Urinary bladder (tissue), 3 donors: ENCODE measurements at regions not wholly inside any gene's neighbourhood (a gene's known extent, or its start where the extent isn't known, plus 50 kb on each side); places are given as distances from the start of the nearest gene placed in this dataset.

Source experiments
- DNase-seq: peaks from one replicate; pipeline ENCODE4 v3.0.0-alpha.2; 2015; ENCODE audit errors: extremely low spot score
- H3K27ac ChIP-seq: one replicate; pipeline ENCODE4 v1.5.1; 2013; ENCODE audit warnings: low read depth, mild to moderate bottlenecking, moderate library complexity
- H3K36me3 ChIP-seq: one replicate; pipeline ENCODE4 v1.6.1; 2013; ENCODE audit warnings: mild to moderate bottlenecking, moderate library complexity; ENCODE audit not compliant: insufficient read depth
- H3K4me1 ChIP-seq: one replicate; pipeline ENCODE4 v1.6.1; 2013; ENCODE audit warnings: mild to moderate bottlenecking, moderate library complexity; ENCODE audit not compliant: insufficient read depth
- H3K4me3 ChIP-seq: one replicate; pipeline ENCODE4 v1.5.1; 2013; ENCODE audit warnings: low read depth, low read length
- WGBS: extraction: QIAGEN DNeasy Blood & Tissue Kit; methylation state at CpG from one replicate; pipeline ENCODE4 v1.1.7; 2013; 5-methylcytosine and 5-hydroxymethylcytosine counted together
- donor health status: healthy with polysubstance abuse.
- donor health status: healthy.

DNA sequence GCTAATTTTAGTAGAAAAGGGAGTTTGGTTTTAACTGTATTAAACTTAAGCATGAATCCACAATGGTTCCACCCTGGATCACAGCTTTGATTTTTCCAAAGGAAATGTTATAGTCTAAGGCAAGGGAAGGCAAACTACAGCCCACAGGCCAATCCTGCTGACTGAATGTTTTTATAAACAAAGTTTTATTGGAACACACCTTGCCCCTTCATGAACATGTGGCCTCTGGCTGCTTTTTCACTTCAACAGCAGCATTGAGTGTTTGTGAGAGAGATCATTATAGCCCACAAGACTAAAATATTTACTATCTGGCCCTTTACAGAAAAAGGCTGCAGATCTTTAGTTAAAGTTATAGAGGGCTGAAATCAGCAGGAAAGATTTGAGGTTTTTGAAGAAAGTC lies 198.7 kb downstream of the IRS2 start:
- Histone ChIP-seq H3K4me1 (no peaks in the 10 kb centered on the region), H3K4me3 (no peak overlapping the region), H3K36me3 (no peaks in the 10 kb centered on the region), H3K27ac (no peak overlapping the region)
- DNase-seq = no peak

DNA sequence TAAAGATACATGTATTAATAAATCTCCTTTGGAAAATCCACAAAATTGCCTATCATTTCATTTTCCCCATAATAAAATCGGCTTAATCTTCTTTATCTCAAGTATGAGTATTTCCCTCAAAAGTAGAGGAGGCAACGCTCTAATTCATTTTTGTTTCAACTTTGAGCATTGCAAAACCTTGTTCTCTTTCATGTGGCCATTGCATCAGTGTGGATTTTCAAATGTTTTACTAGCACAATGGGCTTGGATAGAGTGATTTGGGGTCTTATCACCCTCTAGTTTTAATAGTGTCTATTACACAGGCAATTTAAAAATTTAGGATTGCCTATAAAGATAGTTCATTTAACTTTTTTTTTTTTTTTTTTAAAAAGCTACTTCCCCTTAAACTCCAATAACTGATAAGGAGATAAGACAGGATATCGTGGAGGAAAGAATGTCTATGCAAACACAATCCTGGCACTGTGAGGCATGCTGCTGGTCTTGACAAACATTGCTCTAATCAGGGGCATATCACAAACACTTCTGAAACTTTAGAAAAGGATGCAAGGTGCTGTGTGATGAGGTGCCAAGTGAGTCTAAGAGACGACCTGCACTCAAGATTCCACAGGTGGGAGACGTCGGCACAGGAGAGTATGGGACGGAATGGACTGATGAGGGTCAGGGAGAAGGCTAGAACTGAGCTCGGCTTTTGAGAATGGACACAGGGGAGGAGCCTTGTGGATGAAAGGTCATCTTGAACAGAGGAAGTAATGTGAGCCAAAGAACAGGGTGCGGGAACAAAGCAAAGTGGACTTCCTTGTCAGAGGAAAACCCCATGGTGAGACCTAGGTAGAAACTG lies 199.7 kb downstream of the IRS2 start:
- no peak overlapping the region for H3K4me3 ChIP-seq
- WGBS = 56% methylated on average over 9 of the region's 9 CpGs
- H3K4me1 ChIP-seq = no peaks in the 10 kb centered on the region

DNA sequence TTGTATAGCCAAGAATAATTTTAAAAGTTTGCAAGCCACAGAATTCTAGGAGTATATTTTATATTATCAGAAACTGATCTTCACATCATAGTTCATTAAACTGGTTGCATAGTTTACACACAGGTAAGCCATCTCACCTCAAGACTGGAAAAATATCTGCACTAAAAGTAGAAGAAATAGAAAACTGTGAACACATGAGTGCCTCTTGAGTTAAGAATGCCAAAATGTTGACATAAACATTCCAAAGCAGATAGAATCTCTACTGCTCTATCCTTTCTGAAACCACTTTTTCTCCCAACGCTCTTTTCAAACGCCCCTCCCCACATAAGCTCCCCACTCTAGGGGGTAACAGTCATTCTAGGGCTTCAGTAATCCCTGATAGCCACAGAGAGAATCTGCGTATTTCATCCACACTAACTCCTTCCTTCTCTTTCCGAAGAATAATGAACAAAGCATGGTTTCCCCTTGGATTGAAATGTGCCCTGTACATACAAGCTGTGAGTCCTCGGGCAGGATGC lies 201.5 kb downstream of the IRS2 start:
- Histone ChIP-seq H3K27ac (no peak overlapping the region), H3K36me3 (no peaks in the 10 kb centered on the region), H3K4me3 (no peak overlapping the region), H3K4me1 (no peaks in the 10 kb centered on the region)
- DNase-seq = no peak
- WGBS = 44% methylated on average over 5 of the region's 5 CpGs

More for the DNA sequence above, 199.7 kb downstream of the IRS2 start:
- H3K27ac ChIP-seq = no peak overlapping the region
- DNase-seq = no peak
- H3K36me3 ChIP-seq = no peaks in the 10 kb centered on the region

- no peaks in the 10 kb centered on the region for H3K4me1 ChIP-seq
- no peak overlapping the region for H3K4me3 ChIP-seq
- no peak overlapping the region for H3K27ac ChIP-seq
- no peak for DNase-seq
- WGBS = 88% methylated on average over 2 of the region's 2 CpGs
- H3K36me3 ChIP-seq = no peaks in the 10 kb centered on the region
Measured at GRCh38 chr13:109577191-109577700, 209.1 kb downstream of the IRS2 start.

- no peak overlapping the region for H3K4me3 ChIP-seq
- no peak overlapping the region for H3K27ac ChIP-seq
- H3K36me3 ChIP-seq = no peaks in the 10 kb centered on the region
- WGBS = 68% methylated on average over 6 of the region's 6 CpGs
- no peak for DNase-seq
- H3K4me1 ChIP-seq = no peaks in the 10 kb centered on the region
Measured at GRCh38 chr13:109576331-109576813, 210.0 kb downstream of the IRS2 start.

DNA sequence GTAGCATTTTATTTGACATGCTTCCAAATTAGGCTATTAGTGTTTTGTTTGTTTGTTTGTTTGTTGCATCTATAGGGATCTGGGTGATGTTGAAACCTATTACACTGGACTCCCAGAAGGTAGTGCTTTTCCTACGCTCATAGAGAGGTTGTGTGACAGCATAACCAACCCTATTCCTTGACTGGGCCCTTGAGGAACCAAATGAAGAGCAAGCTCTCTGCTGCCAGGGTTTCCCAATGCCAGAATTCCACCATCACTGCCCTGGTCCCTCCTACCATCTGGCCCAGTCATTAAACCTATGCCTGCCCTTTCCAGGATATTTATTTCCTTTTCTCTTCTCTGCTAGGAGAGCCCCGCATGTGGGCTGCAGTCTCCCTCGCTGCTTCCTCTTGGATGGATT lies 210.6 kb downstream of the IRS2 start:
- H3K4me1 ChIP-seq = no peaks in the 10 kb centered on the region
- no peak overlapping the region for H3K4me3 ChIP-seq
- H3K27ac ChIP-seq = no peak overlapping the region
- no peak for DNase-seq
- WGBS = 91% methylated on average over 3 of the region's 3 CpGs
- H3K36me3 ChIP-seq = no peaks in the 10 kb centered on the region

- no peak for DNase-seq
- 88% methylated on average over 6 of the region's 6 CpGs for WGBS
- Histone ChIP-seq H3K27ac (no peak overlapping the region), H3K36me3 (no peaks in the 10 kb centered on the region), H3K4me1 (no peaks in the 10 kb centered on the region), H3K4me3 (no peak overlapping the region)
Measured at GRCh38 chr13:109572389-109572788, 214.0 kb downstream of the IRS2 start.

- DNase-seq = no peak
- Histone ChIP-seq H3K36me3 (no peaks in the 10 kb centered on the region), H3K4me1 (no peaks in the 10 kb centered on the region), H3K4me3 (no peak overlapping the region), H3K27ac (no peak overlapping the region)
- WGBS = 89% methylated on average over 11 of the region's 11 CpGs
Measured at GRCh38 chr13:109569958-109570711, 216.2 kb downstream of the IRS2 start.

DNA sequence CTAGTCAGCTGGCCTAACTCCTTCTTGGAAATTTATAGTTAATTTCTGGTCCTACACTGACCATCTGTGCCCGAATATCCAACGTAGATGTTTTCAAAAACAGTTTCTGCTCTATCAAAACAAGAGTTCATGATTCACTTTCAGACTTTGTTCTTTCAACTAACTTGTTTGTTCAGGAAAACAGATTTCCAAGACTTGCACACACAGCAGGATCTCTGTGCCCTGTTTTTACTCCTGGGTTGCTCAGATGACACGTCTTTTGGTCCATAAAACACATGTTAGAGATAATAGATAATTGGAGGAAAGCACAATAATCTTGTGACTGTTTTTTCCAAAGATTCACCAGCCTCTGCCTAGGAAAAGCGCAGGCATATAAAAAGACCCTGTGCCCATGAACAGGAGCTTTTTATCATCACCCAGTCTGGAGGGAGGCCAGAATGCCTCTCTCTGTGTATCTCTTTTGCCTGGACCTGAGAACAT lies 218.0 kb downstream of the IRS2 start:
- Histone ChIP-seq H3K27ac (no peak overlapping the region), H3K4me1 (no peaks in the 10 kb centered on the region), H3K4me3 (no peak overlapping the region), H3K36me3 (no peaks in the 10 kb centered on the region)
- no peak for DNase-seq
- 48% methylated on average over 4 of the region's 4 CpGs for WGBS

GRCh38 chr13:109567315-109567714 lies 219.1 kb downstream of the IRS2 start:
- H3K4me3 ChIP-seq = no peak overlapping the region
- WGBS = 48% methylated on average over 2 of the region's 2 CpGs
- no peak overlapping the region for H3K27ac ChIP-seq
- H3K4me1 ChIP-seq = no peaks in the 10 kb centered on the region
- H3K36me3 ChIP-seq = no peaks in the 10 kb centered on the region
- DNase-seq = no peak

DNA sequence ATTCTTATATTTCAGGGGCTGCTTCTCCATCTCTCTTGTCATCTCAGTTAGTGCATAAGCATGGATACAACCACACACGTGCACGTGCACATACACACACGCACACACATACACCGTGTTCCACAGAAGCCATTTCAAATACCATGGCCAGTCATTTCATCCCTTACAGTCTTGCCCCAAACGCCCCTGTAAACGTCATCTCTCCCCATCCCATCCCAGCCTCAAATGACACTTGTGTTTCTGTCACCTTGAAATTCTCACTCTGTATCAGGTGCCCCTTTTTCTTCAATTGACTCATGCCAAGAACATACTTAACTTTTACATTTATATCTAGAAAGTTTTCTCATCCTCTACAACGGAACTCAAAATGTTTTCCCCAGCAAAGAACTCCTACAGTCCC lies 220.5 kb downstream of the IRS2 start:
- no peak for DNase-seq
- Histone ChIP-seq H3K27ac (no peak overlapping the region), H3K36me3 (no peaks in the 10 kb centered on the region), H3K4me3 (no peak overlapping the region), H3K4me1 (no peaks in the 10 kb centered on the region)
- WGBS = 97% methylated on average over 7 of the region's 7 CpGs

GRCh38 chr13:109548374-109548773 lies 238.0 kb downstream of the IRS2 start:
- no peak overlapping the region for H3K27ac ChIP-seq
- WGBS = 59% methylated on average over 3 of the region's 3 CpGs
- no peaks in the 10 kb centered on the region for H3K36me3 ChIP-seq
- DNase-seq = no peak
- no peak overlapping the region for H3K4me3 ChIP-seq
- H3K4me1 ChIP-seq = no peaks in the 10 kb centered on the region

DNA sequence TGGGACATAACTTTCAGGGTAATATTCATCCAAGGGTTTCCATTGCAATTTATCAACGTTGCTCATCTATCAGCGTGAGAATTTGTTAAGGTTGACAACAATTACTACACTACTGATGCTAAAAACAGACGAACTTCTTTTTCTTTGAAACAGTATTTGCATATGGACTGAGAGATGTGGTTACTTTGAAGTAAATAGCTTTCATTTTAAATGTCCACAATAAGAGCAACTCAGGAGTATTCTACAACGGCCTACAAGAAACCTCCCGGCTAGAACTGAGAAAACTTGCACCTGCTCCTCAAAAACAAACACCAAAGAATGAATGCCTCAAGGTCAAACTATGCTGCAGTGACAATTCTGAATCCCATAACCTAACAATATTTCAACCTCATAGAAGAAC lies 238.4 kb downstream of the IRS2 start:
- no peaks in the 10 kb centered on the region for H3K36me3 ChIP-seq
- no peaks in the 10 kb centered on the region for H3K4me1 ChIP-seq
- DNase-seq = no peak
- WGBS = 89% methylated on average over 5 of the region's 5 CpGs
- no peak overlapping the region for H3K27ac ChIP-seq
- no peak overlapping the region for H3K4me3 ChIP-seq

GRCh38 chr13:109545931-109546330 lies 240.5 kb downstream of the IRS2 start:
- Histone ChIP-seq H3K36me3 (no peaks in the 10 kb centered on the region), H3K4me1 (no peaks in the 10 kb centered on the region), H3K27ac (no peak overlapping the region), H3K4me3 (no peak overlapping the region)
- no peak for DNase-seq
- 59% methylated on average over 6 of the region's 6 CpGs for WGBS
